A549 (cell line): ENCODE measurements at regions not wholly inside any gene's neighbourhood (a gene's known extent, or its start where the extent isn't known, plus 50 kb on each side); places are given as distances from the start of the nearest gene placed in this dataset.
A peak's percentile ranks its signal among the peaks of the same experiment; 100 is the strongest.

Experiments used
- ATAC-seq, 2 experiments: fragments of 200-7000 bp in 1 of 2; fragments of >200 bp in 1 of 2; cut with Nextera tagmentation in 1 of 2; cut with Tn5 transposase in 1 of 2; 3 replicates each; pipeline versions ENCODE4 v1.8.0 to v1.9.1; 2018 to 2020; ENCODE audit warnings: mild to moderate bottlenecking in 1 of 2, moderate library complexity in 1 of 2
- CTCF ChIA-PET: fragments of 300-600 bp; sonication (Branson Sonifier 250); formaldehyde crosslinking; extraction: SDS; loops from one replicate; lab custom pipeline; 2021; ENCODE audit warnings: antibody characterized with exemption, inconsistent platforms; lab: Yijun Ruan, JAX
- POLR2A ChIA-PET: fragments of 350-600 bp; formaldehyde crosslinking; extraction: SDS; loops from one replicate; lab custom pipeline; 2021; ENCODE audit warnings: antibody characterized with exemption, inconsistent platforms; lab: Yijun Ruan, JAX
- DNase-seq, 2 experiments: peaks; one replicate each; pipeline versions ENCODE4 v3.0.0 to v3.0.0-alpha.2; 2011 to 2016; ENCODE audit warnings: low read depth in 1 of 2, low spot score in 1 of 2
- FAIRE-seq: peaks from 2 replicates; lab custom pipeline; 2011; peaks lifted over from hg19 to GRCh38; lab: Jason Lieb, UNC
- H3K27ac ChIP-seq, 2 experiments: fragments of >200 bp; sonication (Bioruptor Twin); formaldehyde crosslinking; 3 replicates each; pipeline ENCODE4 v1.5.1; 2016 to 2017
- H3K4me1 ChIP-seq: fragments of >200 bp; sonication (Bioruptor Twin); formaldehyde crosslinking; 3 replicates; pipeline ENCODE4 v1.6.1; 2016
- H3K4me2 ChIP-seq: fragments of >200 bp; sonication (Bioruptor Twin); formaldehyde crosslinking; 3 replicates; pipeline ENCODE4 v1.6.1; 2016
- H3K4me3 ChIP-seq: fragments of >200 bp; sonication (Bioruptor Twin); formaldehyde crosslinking; 3 replicates; pipeline ENCODE4 v1.5.1; 2016
- H3K9me3 ChIP-seq: fragments of >200 bp; sonication (Bioruptor Twin); formaldehyde crosslinking; 3 replicates; pipeline ENCODE4 v1.6.1; 2016
- CBX2 ChIP-seq: fragments of 200-600 bp; sonication (generic); IDR thresholded peaks from 2 replicates; pipeline ENCODE4 v1.6.1; 2016; ENCODE audit warnings: low read depth, mild to moderate bottlenecking, borderline replicate concordance
- CBX8 ChIP-seq: fragments of 200-600 bp; sonication (generic); IDR thresholded peaks from 2 replicates; pipeline ENCODE4 v1.6.1; 2016
- CHD2 ChIP-seq: fragments of 150-350 bp; IDR thresholded peaks from 2 replicates; pipeline ENCODE4 v1.6.1; 2014; ENCODE audit warnings: low read length; ENCODE audit not compliant: partially characterized antibody
- CHD4 ChIP-seq: fragments of 200-600 bp; sonication (generic); IDR thresholded peaks from 2 replicates; pipeline ENCODE4 v1.6.1; 2016; ENCODE audit warnings: antibody characterized with exemption, mild to moderate bottlenecking, borderline replicate concordance
- E2F6 ChIP-seq: IDR thresholded peaks from 2 replicates; pipeline ENCODE4 v1.6.1; 2012; ENCODE audit warnings: low read depth, borderline replicate concordance
- ESRRA ChIP-seq: fragments of 150-350 bp; IDR thresholded peaks from 2 replicates; pipeline ENCODE4 v1.6.1; 2014; ENCODE audit warnings: mild to moderate bottlenecking, low read length, borderline replicate concordance
- FOSB ChIP-seq: fragments of 250-450 bp; sonication (Bioruptor Pico); IDR thresholded peaks from 2 replicates; pipeline ENCODE4 v1.5.0; 2020; ENCODE audit warnings: mild to moderate bottlenecking, moderate library complexity
- FOXS1 ChIP-seq: fragments of 250-450 bp; sonication (Bioruptor Pico); IDR thresholded peaks from 2 replicates; pipeline ENCODE4 v1.5.0; 2020; ENCODE audit warnings: mild to moderate bottlenecking, moderate library complexity
- HOXB5 ChIP-seq: fragments of 250-450 bp; sonication (Bioruptor Pico); IDR thresholded peaks from 2 replicates; pipeline ENCODE4 v1.5.0; 2020; ENCODE audit warnings: mild to moderate bottlenecking, moderate library complexity
- KDM1A ChIP-seq: fragments of 200-600 bp; sonication (generic); IDR thresholded peaks from 2 replicates; pipeline ENCODE4 v1.6.1; 2016; ENCODE audit warnings: low read depth, mild to moderate bottlenecking
- KDM5A ChIP-seq: fragments of 200-600 bp; sonication (generic); IDR thresholded peaks from 2 replicates; pipeline ENCODE4 v1.6.1; 2016; ENCODE audit warnings: antibody characterized with exemption, mild to moderate bottlenecking
- MAX ChIP-seq: IDR thresholded peaks from 2 replicates; pipeline ENCODE4 v1.6.1; 2012
- MAZ ChIP-seq: fragments of 150-350 bp; IDR thresholded peaks from 2 replicates; pipeline ENCODE4 v1.6.1; 2014; ENCODE audit warnings: antibody characterized with exemption, low read depth, low read length, borderline replicate concordance
- NR3C1 ChIP-seq: fragments of >200 bp; sonication (Bioruptor Twin); formaldehyde crosslinking; IDR thresholded peaks from 3 replicates; pipeline ENCODE4 v1.6.1; 2017
- PHF8 ChIP-seq: fragments of 200-600 bp; sonication (generic); IDR thresholded peaks from 2 replicates; pipeline ENCODE4 v1.6.1; 2016; ENCODE audit warnings: low read depth, mild to moderate bottlenecking, antibody characterized with exemption, moderate library complexity, borderline replicate concordance
- POLR2A ChIP-seq: IDR thresholded peaks from 2 replicates; pipeline ENCODE4 v1.6.1; 2012; ENCODE audit warnings: mild to moderate bottlenecking, low read length
- RCOR1 ChIP-seq: fragments of 150-350 bp; IDR thresholded peaks from 2 replicates; pipeline ENCODE4 v1.6.1; 2014; ENCODE audit warnings: antibody characterized with exemption, low read length, low read depth
- RFX5 ChIP-seq: fragments of 450-650 bp; IDR thresholded peaks from 2 replicates; pipeline ENCODE4 v1.7.1; 2014; ENCODE audit warnings: antibody characterized with exemption, mild to moderate bottlenecking, moderate library complexity
- RNF2 ChIP-seq: fragments of 200-600 bp; sonication (generic); IDR thresholded peaks from 2 replicates; pipeline ENCODE4 v1.6.1; 2016; ENCODE audit warnings: low read depth, mild to moderate bottlenecking, antibody characterized with exemption, moderate library complexity, borderline replicate concordance
- SREBF2 ChIP-seq: fragments of 450-650 bp; IDR thresholded peaks from 2 replicates; pipeline ENCODE4 v1.6.1; 2014; ENCODE audit warnings: mild to moderate bottlenecking, moderate library complexity
- ZNF302 ChIP-seq: fragments of 250-450 bp; sonication (Bioruptor Pico); IDR thresholded peaks from 2 replicates; pipeline ENCODE4 v1.9.0; 2021; ENCODE audit warnings: inconsistent platforms, mild to moderate bottlenecking, moderate library complexity
- WGBS: methylation state at CpG from one replicate; pipeline ENCODE4 v1.1.6; 2017; ENCODE audit errors: missing lambda C conversion rate; 5-methylcytosine and 5-hydroxymethylcytosine counted together
- TF ChIP-seq, protein P1 (sequence below): fragments of 150-350 bp; IDR thresholded peaks from 2 replicates; pipeline ENCODE4 v1.6.1; 2014; ENCODE audit warnings: low read depth, mild to moderate bottlenecking, low read length
- TF ChIP-seq, protein P2 (sequence below): fragments of >200 bp; sonication (Bioruptor Twin); formaldehyde crosslinking; IDR thresholded peaks from 3 replicates; pipeline ENCODE4 v1.6.1; 2016

- TF ChIP-seq CBX2 = no peak
- no peak for TF ChIP-seq MAZ
- no peak for TF ChIP-seq MAX
- TF ChIP-seq E2F6 = no peak
- no peak for TF ChIP-seq NR3C1
- TF ChIP-seq, protein P1, sequence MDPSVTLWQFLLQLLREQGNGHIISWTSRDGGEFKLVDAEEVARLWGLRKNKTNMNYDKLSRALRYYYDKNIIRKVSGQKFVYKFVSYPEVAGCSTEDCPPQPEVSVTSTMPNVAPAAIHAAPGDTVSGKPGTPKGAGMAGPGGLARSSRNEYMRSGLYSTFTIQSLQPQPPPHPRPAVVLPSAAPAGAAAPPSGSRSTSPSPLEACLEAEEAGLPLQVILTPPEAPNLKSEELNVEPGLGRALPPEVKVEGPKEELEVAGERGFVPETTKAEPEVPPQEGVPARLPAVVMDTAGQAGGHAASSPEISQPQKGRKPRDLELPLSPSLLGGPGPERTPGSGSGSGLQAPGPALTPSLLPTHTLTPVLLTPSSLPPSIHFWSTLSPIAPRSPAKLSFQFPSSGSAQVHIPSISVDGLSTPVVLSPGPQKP = no peak
- TF ChIP-seq CHD4 = no peak
These were observed 273.0 kb downstream of the SLC7A11 start (continued) for GRCh38 chr4:137968956-137969678.

DNA sequence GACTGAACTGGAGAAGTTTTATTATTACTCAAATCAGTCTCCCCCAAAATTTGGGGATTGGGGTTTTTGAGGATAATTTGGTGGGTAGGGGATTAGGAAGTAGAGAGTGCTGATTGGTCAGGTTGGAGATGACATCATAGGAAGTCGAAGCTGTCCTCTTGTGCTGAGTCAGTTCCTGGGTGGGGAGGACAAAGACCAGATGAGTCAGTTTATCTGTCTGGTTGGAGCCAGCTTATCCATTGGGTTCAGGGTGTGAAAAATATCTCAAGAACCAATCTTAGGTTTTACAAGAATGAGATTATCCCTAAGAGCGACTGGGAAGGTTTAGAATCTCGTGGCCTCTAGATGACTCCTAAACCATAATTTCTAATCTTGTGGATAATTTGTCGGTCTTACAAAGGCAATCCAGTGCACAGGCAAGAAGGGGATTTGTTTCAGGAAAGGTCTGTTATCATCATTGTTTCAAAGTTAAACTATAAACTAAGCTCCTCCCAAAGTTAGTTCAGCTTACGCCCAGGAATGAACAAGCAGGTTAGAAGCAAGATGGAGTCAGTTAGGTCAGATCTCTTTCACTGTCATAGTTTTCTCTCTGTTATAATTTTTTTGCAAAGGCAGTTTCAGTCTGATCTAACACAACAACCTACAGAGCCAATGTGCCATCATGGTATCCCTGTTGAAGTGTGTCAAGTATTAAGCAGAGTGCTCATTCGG, 274.5 kb downstream of the SLC7A11 start:
- 58% methylated on average over 6 of the region's 6 CpGs for WGBS
- no peak overlapping the region for H3K4me2 ChIP-seq
- ChIA-PET POLR2A (no interaction called here), CTCF (interaction anchor here (0.7 kb wide), 1 partner anchor 12 kb away, joined by 3 read pairs; no protein-coding TSS in a partner anchor)
- no peaks in the 10 kb centered on the region for H3K4me1 ChIP-seq
- TF ChIP-seq FOSB (CRISPR knock-in tag) (no peak), RNF2 (no peak), POLR2A (no peak), KDM1A (no peak), RCOR1 (no peak), KDM5A (no peak), CBX2 (no peak), ZNF302 (CRISPR knock-in tag) (no peak), CHD2 (no peak), CBX8 (no peak), CHD4 (no peak), FOXS1 (CRISPR knock-in tag) (no peak), ESRRA (no peak), SREBF2 (no peak)
- TF ChIP-seq, protein P2, sequence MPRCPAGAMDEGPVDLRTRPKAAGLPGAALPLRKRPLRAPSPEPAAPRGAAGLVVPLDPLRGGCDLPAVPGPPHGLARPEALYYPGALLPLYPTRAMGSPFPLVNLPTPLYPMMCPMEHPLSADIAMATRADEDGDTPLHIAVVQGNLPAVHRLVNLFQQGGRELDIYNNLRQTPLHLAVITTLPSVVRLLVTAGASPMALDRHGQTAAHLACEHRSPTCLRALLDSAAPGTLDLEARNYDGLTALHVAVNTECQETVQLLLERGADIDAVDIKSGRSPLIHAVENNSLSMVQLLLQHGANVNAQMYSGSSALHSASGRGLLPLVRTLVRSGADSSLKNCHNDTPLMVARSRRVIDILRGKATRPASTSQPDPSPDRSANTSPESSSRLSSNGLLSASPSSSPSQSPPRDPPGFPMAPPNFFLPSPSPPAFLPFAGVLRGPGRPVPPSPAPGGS = no peak
- no peak overlapping the region for H3K27ac ChIP-seq
- no peaks in the 10 kb centered on the region for H3K9me3 ChIP-seq
- ATAC-seq = no peak
- peak in 1 of 2 experiments; percentile 31 for DNase-seq
- FAIRE-seq = no peak
- no peak overlapping the region for H3K4me3 ChIP-seq

DNA sequence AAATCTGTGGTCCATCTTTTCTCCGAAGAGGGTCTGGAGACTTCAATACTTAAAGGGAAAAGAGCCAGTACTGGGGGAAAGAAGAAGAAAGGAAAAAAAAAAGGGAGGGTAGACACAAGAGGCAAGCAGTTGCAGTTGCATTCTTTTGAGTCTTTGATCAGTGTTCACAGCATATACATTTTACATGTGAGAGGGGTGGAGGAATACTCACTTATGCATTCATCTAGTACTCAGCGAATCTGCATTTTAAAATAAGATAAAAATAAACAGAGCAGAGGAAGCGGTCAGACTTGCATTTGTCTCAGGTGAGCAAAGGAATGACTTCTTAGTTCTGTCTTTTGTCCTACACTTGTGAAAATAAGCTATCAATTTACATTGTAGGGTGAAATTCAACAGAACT, 275.6 kb downstream of the SLC7A11 start:
- Histone ChIP-seq H3K4me2 (no peak overlapping the region), H3K9me3 (no peaks in the 10 kb centered on the region), H3K4me1 (no peaks in the 10 kb centered on the region), H3K4me3 (no peak overlapping the region), H3K27ac (no peak overlapping the region)
- no peak for FAIRE-seq
- DNase-seq = no peak
- 28% methylated on average over 3 of the region's 3 CpGs for WGBS
- CTCF ChIA-PET = no interaction called here
- POLR2A ChIA-PET = no interaction called here
- TF ChIP-seq CHD2 (no peak), PHF8 (no peak), MAZ (no peak), RNF2 (no peak), HOXB5 (CRISPR knock-in tag) (no peak), RFX5 (no peak)
- no peak for ATAC-seq
